ENCODE measurements at regions not wholly inside any gene's neighbourhood (a gene's known extent, or its start where the extent isn't known, plus 50 kb on each side); places are given as distances from the start of the nearest gene placed in this dataset.

DNA sequence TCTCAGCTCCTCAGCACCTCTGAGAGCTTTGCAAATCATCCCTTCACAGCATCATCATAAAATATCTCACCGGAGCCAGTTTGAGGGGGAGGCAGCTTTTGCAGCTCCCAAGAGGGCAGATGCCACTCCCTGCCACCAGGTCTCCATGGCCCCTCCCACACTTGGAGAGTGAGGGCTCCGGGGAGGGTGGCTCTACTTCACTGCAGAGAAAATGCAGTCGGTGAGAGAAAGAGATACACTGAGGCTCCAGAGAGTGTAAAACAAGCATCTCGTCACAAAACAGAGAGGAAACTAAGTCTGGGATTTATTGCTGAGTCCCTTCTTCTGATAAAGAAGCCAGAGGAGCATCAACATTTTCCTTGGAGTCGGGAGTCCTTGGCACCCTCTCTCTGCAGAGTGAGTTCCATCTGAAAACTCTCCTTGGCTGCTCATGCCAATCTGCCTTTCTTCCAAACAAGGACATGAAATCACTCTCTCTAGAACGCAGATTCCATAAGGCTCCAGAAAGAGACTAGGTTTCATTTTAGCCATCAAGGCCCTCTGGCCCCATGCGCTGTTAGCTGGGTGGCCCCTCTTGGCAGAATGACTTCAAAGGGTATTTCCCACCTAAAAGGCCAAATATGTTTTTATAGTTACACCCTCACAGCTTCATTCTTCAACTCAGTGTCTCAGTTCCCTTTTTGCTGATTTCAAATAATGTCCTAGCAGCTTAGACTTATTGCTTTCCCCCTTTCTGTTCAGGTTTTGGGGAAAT, 70.6 kb upstream of the F13A1 start:
- TF ChIP-seq KDM1A (IDR thresholded peaks at IDR 0.05; ENCODE audit: low read depth) (no peak), BCL3 (IDR thresholded peaks at IDR 0.05) (no peak), EHF (CRISPR knock-in tag; IDR thresholded peaks at IDR 0.05) (no peak), RCOR1 (IDR thresholded peaks at IDR 0.05; ENCODE audit: low read depth, low read length) (no peak), ZFP36 (IDR thresholded peaks at IDR 0.05; ENCODE audit: borderline replicate concordance, partially characterized antibody) (no peak), ZC3H11A (IDR thresholded peaks at IDR 0.05) (no peak), FOSL2 (IDR thresholded peaks at IDR 0.05) (no peak), FOSL2 (CRISPR knock-in tag; IDR thresholded peaks at IDR 0.05) (no peak), ZNF302 (CRISPR knock-in tag; IDR thresholded peaks at IDR 0.05) (no peak), HES2 (IDR thresholded peaks at IDR 0.05) (no peak), CEBPB (IDR thresholded peaks at IDR 0.05) (no peak), HEYL (CRISPR knock-in tag; IDR thresholded peaks at IDR 0.05) (no peak), USF2 (IDR thresholded peaks at IDR 0.05) (no peak), HOXB5 (CRISPR knock-in tag; IDR thresholded peaks at IDR 0.05) (no peak), JUNB (IDR thresholded peaks at IDR 0.05) (no peak), CHD4 (IDR thresholded peaks at IDR 0.05; ENCODE audit: borderline replicate concordance) (no peak), EP300 (IDR thresholded peaks at IDR 0.05) (no peak)
- TF ChIP-seq, protein P1, sequence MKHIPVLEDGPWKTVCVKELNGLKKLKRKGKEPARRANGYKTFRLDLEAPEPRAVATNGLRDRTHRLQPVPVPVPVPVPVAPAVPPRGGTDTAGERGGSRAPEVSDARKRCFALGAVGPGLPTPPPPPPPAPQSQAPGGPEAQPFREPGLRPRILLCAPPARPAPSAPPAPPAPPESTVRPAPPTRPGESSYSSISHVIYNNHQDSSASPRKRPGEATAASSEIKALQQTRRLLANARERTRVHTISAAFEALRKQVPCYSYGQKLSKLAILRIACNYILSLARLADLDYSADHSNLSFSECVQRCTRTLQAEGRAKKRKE (CRISPR knock-in tag; IDR thresholded peaks at IDR 0.05; ENCODE audit: low read depth) = no peak
- TF ChIP-seq, protein P2, sequence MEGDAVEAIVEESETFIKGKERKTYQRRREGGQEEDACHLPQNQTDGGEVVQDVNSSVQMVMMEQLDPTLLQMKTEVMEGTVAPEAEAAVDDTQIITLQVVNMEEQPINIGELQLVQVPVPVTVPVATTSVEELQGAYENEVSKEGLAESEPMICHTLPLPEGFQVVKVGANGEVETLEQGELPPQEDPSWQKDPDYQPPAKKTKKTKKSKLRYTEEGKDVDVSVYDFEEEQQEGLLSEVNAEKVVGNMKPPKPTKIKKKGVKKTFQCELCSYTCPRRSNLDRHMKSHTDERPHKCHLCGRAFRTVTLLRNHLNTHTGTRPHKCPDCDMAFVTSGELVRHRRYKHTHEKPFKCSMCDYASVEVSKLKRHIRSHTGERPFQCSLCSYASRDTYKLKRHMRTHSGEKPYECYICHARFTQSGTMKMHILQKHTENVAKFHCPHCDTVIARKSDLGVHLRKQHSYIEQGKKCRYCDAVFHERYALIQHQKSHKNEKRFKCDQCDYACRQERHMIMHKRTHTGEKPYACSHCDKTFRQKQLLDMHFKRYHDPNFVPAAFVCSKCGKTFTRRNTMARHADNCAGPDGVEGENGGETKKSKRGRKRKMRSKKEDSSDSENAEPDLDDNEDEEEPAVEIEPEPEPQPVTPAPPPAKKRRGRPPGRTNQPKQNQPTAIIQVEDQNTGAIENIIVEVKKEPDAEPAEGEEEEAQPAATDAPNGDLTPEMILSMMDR (IDR thresholded peaks at IDR 0.05) = no peak
- TF ChIP-seq, protein P3, sequence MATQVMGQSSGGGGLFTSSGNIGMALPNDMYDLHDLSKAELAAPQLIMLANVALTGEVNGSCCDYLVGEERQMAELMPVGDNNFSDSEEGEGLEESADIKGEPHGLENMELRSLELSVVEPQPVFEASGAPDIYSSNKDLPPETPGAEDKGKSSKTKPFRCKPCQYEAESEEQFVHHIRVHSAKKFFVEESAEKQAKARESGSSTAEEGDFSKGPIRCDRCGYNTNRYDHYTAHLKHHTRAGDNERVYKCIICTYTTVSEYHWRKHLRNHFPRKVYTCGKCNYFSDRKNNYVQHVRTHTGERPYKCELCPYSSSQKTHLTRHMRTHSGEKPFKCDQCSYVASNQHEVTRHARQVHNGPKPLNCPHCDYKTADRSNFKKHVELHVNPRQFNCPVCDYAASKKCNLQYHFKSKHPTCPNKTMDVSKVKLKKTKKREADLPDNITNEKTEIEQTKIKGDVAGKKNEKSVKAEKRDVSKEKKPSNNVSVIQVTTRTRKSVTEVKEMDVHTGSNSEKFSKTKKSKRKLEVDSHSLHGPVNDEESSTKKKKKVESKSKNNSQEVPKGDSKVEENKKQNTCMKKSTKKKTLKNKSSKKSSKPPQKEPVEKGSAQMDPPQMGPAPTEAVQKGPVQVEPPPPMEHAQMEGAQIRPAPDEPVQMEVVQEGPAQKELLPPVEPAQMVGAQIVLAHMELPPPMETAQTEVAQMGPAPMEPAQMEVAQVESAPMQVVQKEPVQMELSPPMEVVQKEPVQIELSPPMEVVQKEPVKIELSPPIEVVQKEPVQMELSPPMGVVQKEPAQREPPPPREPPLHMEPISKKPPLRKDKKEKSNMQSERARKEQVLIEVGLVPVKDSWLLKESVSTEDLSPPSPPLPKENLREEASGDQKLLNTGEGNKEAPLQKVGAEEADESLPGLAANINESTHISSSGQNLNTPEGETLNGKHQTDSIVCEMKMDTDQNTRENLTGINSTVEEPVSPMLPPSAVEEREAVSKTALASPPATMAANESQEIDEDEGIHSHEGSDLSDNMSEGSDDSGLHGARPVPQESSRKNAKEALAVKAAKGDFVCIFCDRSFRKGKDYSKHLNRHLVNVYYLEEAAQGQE (IDR thresholded peaks at IDR 0.05) = no peak
- no peak for ATAC-seq

More for the DNA sequence above, 70.6 kb upstream of the F13A1 start:
- no peak overlapping the region for H3K4me3 ChIP-seq
- 6% methylated on average over 6 of the region's 7 CpGs for WGBS (ENCODE audit: missing lambda C conversion rate)
- ChIA-PET POLR2A (no interaction called here), CTCF (no interaction called here)
- no peak overlapping the region for H3K27ac ChIP-seq
- H3K9me3 ChIP-seq = no peaks in the 10 kb centered on the region
- no peak for FAIRE-seq
- DNase-seq (ENCODE audit: low read depth in 1 of 2, low spot score in 1 of 2) = no peak
- no peak overlapping the region for H3K4me2 ChIP-seq
- no peaks in the 10 kb centered on the region for H3K4me1 ChIP-seq

Data from A549 (cell line).